Hepatocyte (in vitro differentiated cells): ENCODE measurements at regions not wholly inside any gene's neighbourhood (a gene's known extent, or its start where the extent isn't known, plus 50 kb on each side); places are given as distances from the start of the nearest gene placed in this dataset.

Experiments
- DNase-seq: peaks from one replicate; pipeline ENCODE4 v3.0.0-alpha.2; 2016; ENCODE audit warnings: low spot score
- H2AFZ ChIP-seq: fragments of 200-600 bp; sonication (generic); 2 replicates; pipeline ENCODE4 v1.6.0; 2016; ENCODE audit warnings: antibody characterized with exemption, mild to moderate bottlenecking
- H3K27ac ChIP-seq: fragments of 200-600 bp; sonication (generic); 2 replicates; pipeline ENCODE4 v1.5.1; 2016; ENCODE audit warnings: mild to moderate bottlenecking
- H3K27me3 ChIP-seq: fragments of 200-600 bp; sonication (generic); 2 replicates; pipeline ENCODE4 v1.6.1; 2016
- H3K36me3 ChIP-seq: fragments of 200-600 bp; sonication (generic); replicated peaks from 2 replicates; pipeline ENCODE4 v1.5.1; 2016; ENCODE audit warnings: low read depth; ENCODE audit not compliant: insufficient read depth
- H3K4me1 ChIP-seq: fragments of 200-600 bp; sonication (generic); 2 replicates; pipeline ENCODE4 v1.5.1; 2016; ENCODE audit warnings: mild to moderate bottlenecking, moderate library complexity; ENCODE audit not compliant: insufficient read depth
- H3K4me2 ChIP-seq: fragments of 200-600 bp; sonication (generic); 2 replicates; pipeline ENCODE4 v1.6.0; 2016
- H3K4me3 ChIP-seq: fragments of 200-600 bp; sonication (generic); 2 replicates; pipeline ENCODE4 v1.5.1; 2016; ENCODE audit warnings: mild to moderate bottlenecking
- H3K79me2 ChIP-seq: fragments of 200-600 bp; sonication (generic); 2 replicates; pipeline ENCODE4 v1.6.0; 2017; ENCODE audit warnings: mild to moderate bottlenecking
- H3K9me2 ChIP-seq: fragments of 200-600 bp; sonication (generic); replicated peaks from 2 replicates; pipeline ENCODE4 v1.6.0; 2017; ENCODE audit warnings: mild to moderate bottlenecking; ENCODE audit not compliant: insufficient read depth
- H3K9me3 ChIP-seq: fragments of 200-600 bp; sonication (generic); 2 replicates; pipeline ENCODE4 v1.5.1; 2016; ENCODE audit warnings: low read depth, mild to moderate bottlenecking
- H4K20me1 ChIP-seq: fragments of 200-600 bp; sonication (generic); 2 replicates; pipeline ENCODE4 v1.6.0; 2016; ENCODE audit warnings: mild to moderate bottlenecking; ENCODE audit not compliant: insufficient read depth, poor library complexity, severe bottlenecking
- CTCF ChIP-seq: fragments of 200-600 bp; sonication (generic); IDR thresholded peaks from 2 replicates; pipeline ENCODE4 v1.5.1; 2016; ENCODE audit warnings: antibody characterized with exemption, mild to moderate bottlenecking; ENCODE audit not compliant: poor library complexity
- EZH2 ChIP-seq: fragments of 200-600 bp; sonication (generic); IDR thresholded peaks from 2 replicates; pipeline ENCODE4 v1.6.1; 2016; ENCODE audit warnings: antibody characterized with exemption, mild to moderate bottlenecking, borderline replicate concordance
- EZH2phosphoT487 ChIP-seq: fragments of 200-600 bp; sonication (generic); IDR thresholded peaks from one replicate; pipeline ENCODE4 v1.6.1; 2018; ENCODE audit warnings: antibody characterized with exemption, mild to moderate bottlenecking, low read depth, moderate library complexity; ENCODE audit not compliant: unreplicated experiment, severe bottlenecking
- WGBS: methylation state at CpG from one replicate; pipeline ENCODE4 v1.1.6; 2016; ENCODE audit warnings: low lambda C conversion rate; ENCODE audit errors: missing lambda C conversion rate; 5-methylcytosine and 5-hydroxymethylcytosine counted together

GRCh38 chr3:74921676-74922075 lies 307.2 kb upstream of the CNTN3 start:
- H3K9me3 ChIP-seq, result no peaks in the 10 kb centered on the region
- no peak overlapping the region for H3K27ac ChIP-seq
- no peaks in the 10 kb centered on the region for H3K9me2 ChIP-seq
- 91% methylated on average over 1 of the region's 1 CpG for WGBS
- peaks cover under 1% of the 10 kb centered on the region for H3K27me3 ChIP-seq
- DNase-seq, result no peak
- H3K4me3 ChIP-seq, result no peak overlapping the region
- H3K4me2 ChIP-seq, result no peak overlapping the region
- no peaks in the 10 kb centered on the region for H3K4me1 ChIP-seq
- TF ChIP-seq CTCF, result no peak
- no peak for TF ChIP-seq EZH2
- no peaks in the 10 kb centered on the region for H3K79me2 ChIP-seq
- H2AFZ ChIP-seq, result no peak overlapping the region
- H3K36me3 ChIP-seq, result no peaks in the 10 kb centered on the region
- H4K20me1 ChIP-seq, result no peaks in the 10 kb centered on the region

DNA sequence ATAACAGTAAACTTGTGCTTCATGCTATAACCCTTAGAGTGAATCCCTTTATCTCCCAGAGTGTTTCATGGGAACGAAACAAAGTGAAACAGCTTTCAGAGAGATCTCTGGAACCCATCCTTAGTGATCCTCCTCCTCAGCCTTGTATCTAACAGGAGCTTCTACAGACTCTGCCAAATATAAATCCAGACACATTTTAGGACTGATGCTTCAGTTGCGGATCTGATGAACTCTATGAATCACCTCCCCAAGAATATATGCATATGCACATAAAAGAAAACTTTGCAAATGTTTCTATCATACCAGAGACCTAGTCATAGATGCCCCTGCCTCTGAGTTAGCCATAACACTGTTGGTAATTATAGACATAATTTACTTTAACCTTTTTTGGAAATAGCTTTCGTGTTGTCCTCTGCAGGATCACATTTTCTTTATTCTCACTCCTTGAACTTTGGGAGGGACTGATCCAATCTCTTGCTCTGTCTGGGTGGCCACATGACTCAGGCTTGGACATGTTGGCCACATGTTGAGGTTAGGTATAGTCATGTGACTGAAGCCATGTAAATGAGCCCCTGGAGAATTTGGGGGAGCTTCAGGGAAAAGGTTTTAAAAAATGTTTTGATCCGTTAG lies 306.4 kb upstream of the CNTN3 start:
- no peak for DNase-seq
- Histone ChIP-seq H3K79me2 (no peaks in the 10 kb centered on the region), H3K4me2 (no peak overlapping the region), H3K9me3 (no peaks in the 10 kb centered on the region), H3K4me1 (no peaks in the 10 kb centered on the region), H3K27ac (no peak overlapping the region), H4K20me1 (no peaks in the 10 kb centered on the region), H3K36me3 (no peaks in the 10 kb centered on the region), H2AFZ (no peak overlapping the region), H3K9me2 (no peaks in the 10 kb centered on the region), H3K27me3 (peaks cover 7% of the 10 kb centered on the region), H3K4me3 (no peak overlapping the region)
- 76% methylated on average over 4 of the region's 4 CpGs for WGBS
- no peak for TF ChIP-seq EZH2
- TF ChIP-seq EZH2phosphoT487, result no peak
- no peak for TF ChIP-seq CTCF

DNA sequence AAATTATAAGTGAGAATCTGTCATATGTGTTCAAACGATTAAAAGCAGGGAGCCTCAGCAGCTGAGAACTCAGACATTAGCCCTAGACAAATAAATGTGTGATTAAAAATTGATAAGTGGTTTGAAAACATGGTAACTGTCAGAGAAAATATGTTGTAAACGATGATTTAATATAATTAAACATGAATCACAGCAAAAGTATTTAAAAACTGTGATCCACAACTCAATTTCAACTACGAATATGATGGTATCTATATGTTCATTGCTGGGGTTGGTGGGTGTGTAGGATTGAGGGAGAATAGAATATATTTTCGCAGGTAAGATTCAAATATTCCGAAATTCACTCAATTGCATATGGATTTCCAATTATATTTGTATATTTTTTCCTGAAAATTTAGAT lies 302.2 kb upstream of the CNTN3 start:
- Histone ChIP-seq H3K79me2 (no peaks in the 10 kb centered on the region), H3K9me3 (no peaks in the 10 kb centered on the region), H3K4me3 (no peak overlapping the region), H2AFZ (no peak overlapping the region), H3K36me3 (no peaks in the 10 kb centered on the region), H3K4me2 (no peak overlapping the region), H3K27ac (no peak overlapping the region), H3K4me1 (no peaks in the 10 kb centered on the region), H3K9me2 (no peaks in the 10 kb centered on the region), H4K20me1 (no peaks in the 10 kb centered on the region), H3K27me3 (peaks cover 7% of the 10 kb centered on the region)
- TF ChIP-seq EZH2phosphoT487 (no peak), CTCF (no peak), EZH2 (no peak)
- DNase-seq, result no peak
- WGBS, result 74% methylated on average over 5 of the region's 5 CpGs

GRCh38 chr3:74906181-74906580 lies 291.7 kb upstream of the CNTN3 start:
- Histone ChIP-seq H3K36me3 (no peaks in the 10 kb centered on the region), H3K9me2 (no peaks in the 10 kb centered on the region), H3K4me1 (no peaks in the 10 kb centered on the region), H3K9me3 (no peaks in the 10 kb centered on the region), H4K20me1 (no peaks in the 10 kb centered on the region), H3K27ac (no peak overlapping the region), H3K27me3 (no peaks in the 10 kb centered on the region), H3K4me3 (no peak overlapping the region), H2AFZ (no peak overlapping the region), H3K79me2 (no peaks in the 10 kb centered on the region), H3K4me2 (no peak overlapping the region)
- WGBS, result 93% methylated on average over 4 of the region's 4 CpGs
- DNase-seq, result no peak
- no peak for TF ChIP-seq CTCF
- no peak for TF ChIP-seq EZH2phosphoT487
- TF ChIP-seq EZH2, result no peak
